Ectodermal cell (in vitro differentiated cells): ENCODE measurements at regions not wholly inside any gene's neighbourhood (a gene's known extent, or its start where the extent isn't known, plus 50 kb on each side); places are given as distances from the start of the nearest gene placed in this dataset.
"Not testable (repeated sequence)": the region's sequence is repeated elsewhere in the genome, so short reads cannot be mapped to it uniquely, and the experiment has no call there.

Source experiments
- H3K27ac ChIP-seq: 2 replicates; pipeline ENCODE4 v1.7.0; 2013; ENCODE audit warnings: mild to moderate bottlenecking, low read depth, low read length; ENCODE audit not compliant: insufficient read depth, poor library complexity, severe bottlenecking
- H3K27me3 ChIP-seq: 2 replicates; pipeline ENCODE4 v1.7.0; 2013; ENCODE audit warnings: mild to moderate bottlenecking, low read length; ENCODE audit not compliant: insufficient read depth, control insufficient read depth, poor library complexity, severe bottlenecking
- H3K36me3 ChIP-seq: one replicate; pipeline ENCODE4 v1.7.0; 2013; ENCODE audit warnings: low read length; ENCODE audit not compliant: control insufficient read depth, insufficient read depth
- H3K4me1 ChIP-seq: one replicate; pipeline ENCODE4 v1.7.0; 2013; ENCODE audit warnings: low read length; ENCODE audit not compliant: control insufficient read depth, insufficient read depth
- H3K4me3 ChIP-seq: 2 replicates; pipeline ENCODE4 v1.7.0; 2013; ENCODE audit warnings: low read depth, low read length, control low read depth; ENCODE audit not compliant: insufficient read depth
- H3K9me3 ChIP-seq: 2 replicates; pipeline ENCODE4 v1.7.0; 2013; ENCODE audit warnings: mild to moderate bottlenecking, low read length, moderate library complexity; ENCODE audit not compliant: control insufficient read depth
- WGBS, 2 experiments: methylation state at CpG; one replicate each; pipeline ENCODE4 v1.1.7; 2013; ENCODE audit warnings: missing lambda C conversion rate in 2 of 2; 5-methylcytosine and 5-hydroxymethylcytosine counted together

- no peaks in the 10 kb centered on the region for H3K36me3 ChIP-seq
- H3K9me3 ChIP-seq = no peaks in the 10 kb centered on the region
- H3K27me3 ChIP-seq = no peaks in the 10 kb centered on the region
- 100% methylated on average over 2 of the region's 2 CpGs for WGBS, 2 experiments
- H3K27ac ChIP-seq = no peak overlapping the region
- no peaks in the 10 kb centered on the region for H3K4me1 ChIP-seq
- H3K4me3 ChIP-seq = no peak overlapping the region
Measured at GRCh38 chr1:101465941-101466340, 229.1 kb downstream of the S1PR1 start.

GRCh38 chr1:101474039-101474665 lies 237.3 kb downstream of the S1PR1 start:
- Histone ChIP-seq H3K9me3 (no peaks in the 10 kb centered on the region), H3K27ac (no peak overlapping the region), H3K4me3 (no peak overlapping the region), H3K4me1 (no peaks in the 10 kb centered on the region), H3K36me3 (no peaks in the 10 kb centered on the region), H3K27me3 (no peaks in the 10 kb centered on the region)
- WGBS, 2 experiments = 0% methylated on average over 1 of the region's 1 CpG; no CpG with 5 or more reads in 1 of the 2 experiments

- Histone ChIP-seq H3K27me3 (no peaks in the 10 kb centered on the region), H3K9me3 (no peaks in the 10 kb centered on the region), H3K4me1 (no peaks in the 10 kb centered on the region), H3K4me3 (no peak overlapping the region), H3K27ac (no peak overlapping the region), H3K36me3 (no peaks in the 10 kb centered on the region)
- no CpG with 5 or more reads among the region's 1 CpG for WGBS, 2 experiments
Measured at GRCh38 chr1:101476541-101476940, 239.7 kb downstream of the S1PR1 start.

GRCh38 chr1:101479945-101480344 lies 243.1 kb downstream of the S1PR1 start:
- H3K27me3 ChIP-seq = no peaks in the 10 kb centered on the region
- H3K27ac ChIP-seq = no peak overlapping the region
- H3K4me1 ChIP-seq = no peaks in the 10 kb centered on the region
- no peaks in the 10 kb centered on the region for H3K36me3 ChIP-seq
- H3K9me3 ChIP-seq = no peaks in the 10 kb centered on the region
- H3K4me3 ChIP-seq = no peak overlapping the region

GRCh38 chr1:101482306-101482705 lies 245.5 kb downstream of the S1PR1 start:
- H3K27ac ChIP-seq = no peak overlapping the region
- no peaks in the 10 kb centered on the region for H3K9me3 ChIP-seq
- no peaks in the 10 kb centered on the region for H3K36me3 ChIP-seq
- no peaks in the 10 kb centered on the region for H3K4me1 ChIP-seq
- H3K4me3 ChIP-seq = no peak overlapping the region
- WGBS, 2 experiments = 95 to 96% methylated on average over 4 of the region's 4 CpGs
- no peaks in the 10 kb centered on the region for H3K27me3 ChIP-seq

- Histone ChIP-seq H3K27ac (no peak overlapping the region), H3K9me3 (no peaks in the 10 kb centered on the region), H3K4me1 (no peaks in the 10 kb centered on the region), H3K27me3 (no peaks in the 10 kb centered on the region), H3K36me3 (no peaks in the 10 kb centered on the region), H3K4me3 (no peak overlapping the region)
- 79 to 99% methylated on average over 2 to 3 of the region's 5 CpGs for WGBS, 2 experiments
Measured at GRCh38 chr1:101483982-101484688, 247.3 kb downstream of the S1PR1 start.

GRCh38 chr1:101484689-101485338 lies 248.0 kb downstream of the S1PR1 start:
- Histone ChIP-seq H3K9me3 (no peaks in the 10 kb centered on the region), H3K4me1 (no peaks in the 10 kb centered on the region), H3K36me3 (no peaks in the 10 kb centered on the region), H3K27ac (no peak overlapping the region), H3K4me3 (no peak overlapping the region), H3K27me3 (no peaks in the 10 kb centered on the region)
- 76% methylated on average over 2 of the region's 2 CpGs; no CpG with 5 or more reads in 1 of the 2 experiments for WGBS, 2 experiments

GRCh38 chr1:101485712-101486111 lies 248.9 kb downstream of the S1PR1 start:
- Histone ChIP-seq H3K27ac (no peak overlapping the region), H3K27me3 (no peaks in the 10 kb centered on the region), H3K4me1 (no peaks in the 10 kb centered on the region), H3K9me3 (no peaks in the 10 kb centered on the region), H3K4me3 (no peak overlapping the region), H3K36me3 (no peaks in the 10 kb centered on the region)
- WGBS, 2 experiments = 35 to 50% methylated on average over 1 of the region's 1 CpG

- WGBS, 2 experiments = 88 to 100% methylated on average over 1 of the region's 1 CpG
- H3K9me3 ChIP-seq, H3K36me3 ChIP-seq, H3K27me3 ChIP-seq, H3K27ac ChIP-seq, H3K4me1 ChIP-seq, H3K4me3 ChIP-seq: not testable (repeated sequence)
Measured at GRCh38 chr1:101492144-101492543, 255.3 kb downstream of the S1PR1 start.

- not testable (repeated sequence) for H3K9me3 ChIP-seq, H3K36me3 ChIP-seq, H3K4me1 ChIP-seq, H3K4me3 ChIP-seq, H3K27me3 ChIP-seq, H3K27ac ChIP-seq
- 89 to 94% methylated on average over 2 to 3 of the region's 3 CpGs for WGBS, 2 experiments
Measured at GRCh38 chr1:101493920-101494319, 257.1 kb downstream of the S1PR1 start.
